ENCODE measurements at regions not wholly inside any gene's neighbourhood (a gene's known extent, or its start where the extent isn't known, plus 50 kb on each side); places are given as distances from the start of the nearest gene placed in this dataset.

GRCh38 chr5:93072831-93073459 lies 508.1 kb downstream of the NR2F1-AS1 start:
- no peaks in the 10 kb centered on the region for H3K9me3 ChIP-seq (replicated peaks; ENCODE audit: control insufficient read depth, insufficient read depth, low read length)
- in situ Hi-C loops (cut with MboI) (no loop called here), intact Hi-C loops (cut with micrococcal nuclease; ENCODE audit: unreplicated experiment) (no loop called here)
- no TSS peak for BruUV-seq (replicated peaks)
- peaks cover 4% of the 10 kb centered on the region; the same call in 1 of the 2 replicates for H3K4me1 ChIP-seq (ENCODE audit: control insufficient read depth, insufficient read depth, low read length)
- H3K9ac ChIP-seq (ENCODE audit: control insufficient read depth, insufficient read depth, low read length), result no peak overlapping the region
- ChIA-PET POLR2A (no interaction called here), SMC1A (ENCODE audit: uncharacterized antibody, unreplicated experiment) (no interaction called here), CTCF (no interaction called here), RAD21 (ENCODE audit: unreplicated experiment) (no interaction called here)
- H3K36me3 ChIP-seq (ENCODE audit: control insufficient read depth in 2 of 2, insufficient read depth in 2 of 2, low read length in 1 of 2), result no peaks in the 10 kb centered on the region
- TF ChIP-seq ZNF622 (IDR thresholded peaks at IDR 0.05) (no peak), RAD51 (IDR thresholded peaks at IDR 0.05) (no peak), MXI1 (IDR thresholded peaks at IDR 0.05; ENCODE audit: low read depth, low read length) (no peak), ZNF592 (IDR thresholded peaks at IDR 0.05) (no peak), ATF3 (IDR thresholded peaks at IDR 0.05; ENCODE audit: borderline replicate concordance, extremely low read depth, low read depth, low read length) (no peak), DPF2 (IDR thresholded peaks at IDR 0.05) (no peak), MTA2 (IDR thresholded peaks at IDR 0.05; ENCODE audit: low read depth) (no peak)
- no peak overlapping the region for H2AFZ ChIP-seq (ENCODE audit: control insufficient read depth, low read depth, low read length)
- H3K27me3 ChIP-seq (replicated peaks in 1 of 2; ENCODE audit: control insufficient read depth in 2 of 2, insufficient read depth in 2 of 2, low read length in 1 of 2), result no peaks in the 10 kb centered on the region
- H3K27ac ChIP-seq (ENCODE audit: control insufficient read depth, insufficient read depth), result no peak overlapping the region
- no peaks in the 10 kb centered on the region for H3K79me2 ChIP-seq (ENCODE audit: control insufficient read depth, insufficient read depth, low read length)
- 42% methylated on average over 3 of the region's 3 CpGs for WGBS (ENCODE audit: insufficient coverage, insufficient replicate concordance, low lambda C conversion rate, missing lambda C conversion rate)
- H3K4me3 ChIP-seq, result no peak overlapping the region
- no peak overlapping the region for H3K4me2 ChIP-seq (ENCODE audit: control insufficient read depth, insufficient read depth)
- H4K20me1 ChIP-seq (ENCODE audit: control insufficient read depth, insufficient read depth), result no peaks in the 10 kb centered on the region
- DNase-seq (ENCODE audit: low read depth, low spot score), result no peak
- no peak for FAIRE-seq
- no peak for ATAC-seq

Measured in GM12878 (cell line).